WTC11 (cell line): ENCODE measurements at regions not wholly inside any gene's neighbourhood (a gene's known extent, or its start where the extent isn't known, plus 50 kb on each side); places are given as distances from the start of the nearest gene placed in this dataset.

ENCODE experiments used
- CBFB ChIP-seq: sonication (generic); formaldehyde crosslinking; IDR thresholded peaks from 2 replicates; pipeline ENCODE4 v1.8.1; 2022; ENCODE audit warnings: mild to moderate bottlenecking, low read depth, missing genetic modification reagents
- CREB1 ChIP-seq: sonication (generic); formaldehyde crosslinking; IDR thresholded peaks from 2 replicates; pipeline ENCODE4 v1.8.0; 2023; ENCODE audit warnings: mild to moderate bottlenecking, missing genetic modification reagents
- CTCF ChIP-seq: fragments of 200-600 bp; IDR thresholded peaks from 2 replicates; pipeline ENCODE4 v1.8.0; 2022; ENCODE audit warnings: antibody characterized with exemption
- ERG ChIP-seq: fragments of 250-450 bp; sonication (Bioruptor Pico); IDR thresholded peaks from 2 replicates; pipeline ENCODE4 v1.8.0; 2021; ENCODE audit warnings: mild to moderate bottlenecking
- ETV6 ChIP-seq: sonication (generic); formaldehyde crosslinking; IDR thresholded peaks from 2 replicates; pipeline ENCODE4 v1.8.1; 2022; ENCODE audit warnings: mild to moderate bottlenecking, missing genetic modification reagents
- MAX ChIP-seq: sonication (generic); formaldehyde crosslinking; IDR thresholded peaks from 2 replicates; pipeline ENCODE4 v1.8.0; 2022; ENCODE audit warnings: mild to moderate bottlenecking, missing genetic modification reagents
- SP1 ChIP-seq: sonication (generic); formaldehyde crosslinking; conservative IDR thresholded peaks from 2 replicates; pipeline ENCODE4 v1.8.1; 2022; ENCODE audit warnings: missing genetic modification reagents
- ZNF121 ChIP-seq: sonication (generic); formaldehyde crosslinking; IDR thresholded peaks from 2 replicates; pipeline ENCODE4 v1.8.0; 2023; ENCODE audit warnings: missing genetic modification reagents

DNA sequence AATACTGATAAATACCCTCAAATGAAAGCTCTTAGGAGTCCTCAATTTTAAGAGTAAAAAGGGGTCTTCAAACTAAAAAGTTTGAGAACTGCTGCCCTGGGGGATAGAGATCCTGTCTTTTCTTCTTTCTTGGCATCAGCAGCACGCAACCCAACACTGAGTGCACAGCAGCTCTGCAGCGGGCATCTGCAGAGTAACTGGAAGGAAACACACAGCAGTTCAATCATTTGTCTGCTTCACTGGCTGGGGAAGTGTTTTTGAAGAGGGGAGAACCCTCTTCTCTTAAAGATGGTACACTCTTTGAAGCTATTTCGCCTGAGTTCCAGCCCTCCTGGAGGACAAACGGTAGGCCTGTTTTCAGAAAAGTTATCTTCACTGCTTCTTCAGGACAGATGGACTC, 193.6 kb downstream of the FGFR2 start:
- TF ChIP-seq SP1 (CRISPR knock-in tag) (no peak), CTCF (no peak), ZNF121 (CRISPR knock-in tag) (no peak), MAX (no peak), CBFB (CRISPR knock-in tag) (no peak), ERG (CRISPR knock-in tag) (no peak), ETV6 (CRISPR knock-in tag) (no peak), CREB1 (no peak)
